IPS-11a (cell line): ENCODE measurements at regions not wholly inside any gene's neighbourhood (a gene's known extent, or its start where the extent isn't known, plus 50 kb on each side); places are given as distances from the start of the nearest gene placed in this dataset.

Experiments used
- H3K4me3 ChIP-seq: one replicate; pipeline ENCODE4 v1.5.1; 2013; ENCODE audit warnings: low read depth, low read length, control low read depth

GRCh38 chr2:64196963-64197362 lies 52.7 kb upstream of the PELI1 start:
- no peak overlapping the region for H3K4me3 ChIP-seq

- no peak overlapping the region for H3K4me3 ChIP-seq
Observed at GRCh38 chr2:64201151-64201550, 56.9 kb upstream of the PELI1 start.

GRCh38 chr2:64202206-64202845 lies 58.1 kb upstream of the PELI1 start:
- H3K4me3 ChIP-seq = no peak overlapping the region

GRCh38 chr2:64203131-64203857 lies 59.1 kb upstream of the PELI1 start:
- H3K4me3 ChIP-seq = no peak overlapping the region

DNA sequence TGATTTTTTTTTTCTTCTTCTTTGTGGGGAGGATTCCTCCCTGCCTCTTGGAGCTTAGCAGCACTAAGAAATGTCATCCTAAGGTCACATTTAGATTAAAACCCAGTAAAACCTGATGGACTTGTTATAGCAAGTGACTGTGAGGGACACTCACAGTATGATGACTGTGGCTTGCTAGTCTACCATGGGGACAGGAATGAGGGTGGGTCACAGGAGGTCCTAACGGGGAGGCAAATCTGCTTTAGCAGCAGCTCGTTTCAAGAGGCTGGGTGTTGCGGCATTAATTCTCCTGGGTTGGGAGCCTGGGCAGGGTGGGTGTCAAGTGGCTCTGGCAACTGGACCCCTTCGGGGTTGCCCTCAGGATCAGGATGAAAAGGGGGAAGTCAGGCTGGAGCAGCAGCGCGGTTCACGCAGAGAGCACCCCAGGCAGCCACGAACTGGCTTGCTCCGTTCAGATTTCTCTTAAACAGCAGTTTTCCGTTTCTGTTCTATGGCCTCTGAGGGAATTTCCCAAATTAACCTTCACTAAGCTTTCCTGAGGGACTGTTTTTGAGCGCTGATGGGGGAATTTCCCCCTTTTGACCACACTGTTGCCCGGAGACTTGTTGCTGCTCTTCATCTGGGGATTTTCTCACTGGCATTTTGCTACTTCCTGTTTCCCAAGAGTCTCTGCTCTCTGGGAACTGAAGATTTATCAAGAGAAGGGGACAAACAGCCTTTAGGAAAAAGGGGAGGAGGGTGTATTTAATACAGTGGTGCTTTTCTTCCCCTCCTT lies 59.8 kb upstream of the PELI1 start:
- H3K4me3 ChIP-seq = no peak overlapping the region

- H3K4me3 ChIP-seq = no peak overlapping the region
Observed at GRCh38 chr2:64204703-64205102, 60.5 kb upstream of the PELI1 start.

DNA sequence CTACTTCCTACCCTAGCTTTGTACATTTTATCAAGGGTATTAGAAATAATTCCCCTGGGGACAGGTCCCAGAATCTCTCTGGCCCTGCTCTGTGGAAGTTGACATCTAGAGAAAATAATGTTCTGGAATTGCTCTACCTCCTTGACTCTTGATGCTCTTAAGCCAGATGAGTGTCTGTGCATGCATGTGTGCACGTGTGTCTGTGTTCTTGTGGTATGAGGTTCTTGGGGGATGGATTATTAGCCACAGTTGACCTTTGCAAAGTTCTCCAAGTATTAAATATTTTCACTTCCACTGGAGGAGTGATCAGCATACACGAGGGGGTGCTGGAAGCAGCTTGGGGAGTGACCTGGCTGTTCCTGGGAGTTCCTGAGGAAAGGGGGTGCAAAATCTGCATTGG lies 61.2 kb upstream of the PELI1 start:
- no peak overlapping the region for H3K4me3 ChIP-seq

DNA sequence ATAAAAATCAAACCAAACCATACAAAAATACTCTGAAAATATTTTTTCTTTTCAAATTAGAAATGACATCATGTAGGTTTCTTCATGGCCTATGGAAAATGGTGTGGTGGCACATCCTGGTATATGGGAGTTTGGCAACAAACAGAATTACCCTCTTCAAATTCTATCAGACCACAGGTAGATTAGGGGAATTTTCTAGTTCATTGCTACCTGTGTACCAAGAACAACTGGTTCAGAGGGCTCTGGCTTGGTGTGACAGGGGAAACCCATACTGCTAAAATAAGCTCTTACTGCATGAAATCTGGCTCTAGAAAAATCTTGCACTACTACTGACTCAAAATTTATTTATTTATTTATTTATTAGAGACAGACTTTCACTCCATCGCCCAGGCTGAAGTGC lies 63.4 kb upstream of the PELI1 start:
- no peak overlapping the region for H3K4me3 ChIP-seq

GRCh38 chr2:64210816-64211215 lies 66.6 kb upstream of the PELI1 start:
- H3K4me3 ChIP-seq = no peak overlapping the region

- no peak overlapping the region for H3K4me3 ChIP-seq
Observed at GRCh38 chr2:64211276-64211921, 67.2 kb upstream of the PELI1 start.

DNA sequence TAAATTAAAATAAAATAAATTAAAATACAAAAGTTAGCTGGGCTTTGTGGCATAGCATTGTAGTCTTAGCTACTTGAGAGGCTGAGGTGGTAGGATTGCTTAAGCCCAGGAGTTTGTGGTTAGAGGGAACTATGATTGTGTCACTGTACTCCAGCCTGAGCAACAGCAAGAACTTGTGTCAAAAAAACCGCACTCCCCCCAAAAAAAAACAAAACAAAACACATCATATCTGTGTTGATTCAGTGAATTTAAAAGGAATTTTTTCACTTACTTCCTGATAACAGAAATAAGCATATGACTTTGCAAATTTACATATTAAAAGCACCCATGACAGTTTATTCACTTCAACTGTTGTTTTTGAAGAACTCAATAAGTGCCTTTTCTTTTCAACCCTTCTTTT lies 68.1 kb upstream of the PELI1 start:
- no peak overlapping the region for H3K4me3 ChIP-seq

DNA sequence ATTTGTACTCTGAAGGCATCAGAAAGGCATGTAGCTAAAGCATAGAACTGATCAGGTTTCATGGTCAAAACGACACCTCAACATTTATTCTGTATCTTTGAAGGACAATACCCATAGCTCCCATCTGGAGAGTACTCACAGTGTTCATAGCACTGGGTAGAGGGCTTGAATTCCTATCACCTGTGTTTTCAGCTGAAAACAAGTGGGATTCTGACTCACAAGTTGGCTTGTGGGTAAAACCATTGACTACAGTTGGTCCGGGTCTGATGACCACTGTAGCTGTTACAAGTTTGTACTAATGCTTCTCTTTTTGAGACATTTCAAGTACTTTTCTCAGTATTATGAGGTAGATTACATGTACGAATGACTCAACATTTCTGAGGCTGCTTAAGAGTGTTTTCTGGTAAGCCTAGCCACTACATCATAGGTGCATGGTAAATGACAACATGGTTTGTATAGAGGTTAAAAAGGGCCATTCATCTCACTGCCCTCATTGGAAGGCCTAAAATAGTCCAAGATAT lies 68.6 kb upstream of the PELI1 start:
- H3K4me3 ChIP-seq = no peak overlapping the region

GRCh38 chr2:64213532-64214275 lies 69.5 kb upstream of the PELI1 start:
- no peak overlapping the region for H3K4me3 ChIP-seq

GRCh38 chr2:64214281-64215115 lies 70.3 kb upstream of the PELI1 start:
- H3K4me3 ChIP-seq = no peak overlapping the region

- H3K4me3 ChIP-seq = no peak overlapping the region
Observed at GRCh38 chr2:64217198-64217869, 73.1 kb upstream of the PELI1 start.

DNA sequence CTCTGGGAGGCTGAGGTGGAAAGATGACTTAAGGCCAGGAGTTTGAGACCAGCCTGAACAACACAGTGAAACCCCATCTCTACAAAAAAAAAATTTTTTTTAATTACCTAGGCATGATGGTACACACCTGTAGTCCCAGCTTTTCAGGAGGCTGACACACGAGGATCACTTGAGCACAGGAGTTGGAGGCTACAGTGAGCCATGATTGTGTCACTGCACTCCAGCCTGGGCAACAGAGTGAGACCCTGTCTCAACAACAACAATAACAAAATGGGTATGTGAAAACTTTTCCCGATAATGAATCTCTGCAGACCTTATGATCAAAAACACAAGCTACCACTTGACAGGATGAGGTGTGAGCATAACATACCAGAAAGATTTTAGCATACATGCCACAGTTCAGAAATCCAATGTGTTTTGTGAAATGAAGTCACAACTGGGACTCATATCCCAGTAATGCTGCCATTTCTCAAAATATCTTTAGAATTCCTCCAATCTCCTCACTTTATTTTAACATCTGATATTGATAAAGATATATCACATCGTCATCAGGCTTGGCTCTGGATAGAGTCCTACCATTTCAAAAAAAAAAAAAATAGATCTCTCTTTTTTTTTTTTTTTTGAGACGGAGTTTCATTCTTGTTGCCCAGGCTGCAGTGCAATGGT lies 74.0 kb upstream of the PELI1 start:
- no peak overlapping the region for H3K4me3 ChIP-seq

- H3K4me3 ChIP-seq = no peak overlapping the region
Observed at GRCh38 chr2:64219149-64219548, 74.9 kb upstream of the PELI1 start.

DNA sequence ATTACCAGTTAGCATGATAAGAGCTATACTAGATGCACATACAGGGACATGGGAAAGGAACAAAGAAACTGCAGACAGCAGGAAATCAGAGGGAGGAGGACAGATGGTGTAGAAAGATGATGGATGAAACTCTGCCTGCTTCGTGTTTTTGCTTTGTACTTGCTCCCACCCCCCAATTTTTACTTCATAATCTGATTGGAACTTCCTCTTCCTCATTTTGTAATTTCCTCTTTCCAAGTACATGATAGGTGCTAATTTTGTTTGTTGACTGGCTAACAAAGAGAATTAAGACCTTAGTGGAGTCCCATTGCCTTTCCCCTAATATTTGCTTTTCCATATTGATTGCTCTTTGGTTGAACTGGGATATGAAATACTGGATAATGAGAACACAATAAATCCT lies 76.0 kb upstream of the PELI1 start:
- no peak overlapping the region for H3K4me3 ChIP-seq
